ENCODE measurements at regions not wholly inside any gene's neighbourhood (a gene's known extent, or its start where the extent isn't known, plus 50 kb on each side); places are given as distances from the start of the nearest gene placed in this dataset.

DNA sequence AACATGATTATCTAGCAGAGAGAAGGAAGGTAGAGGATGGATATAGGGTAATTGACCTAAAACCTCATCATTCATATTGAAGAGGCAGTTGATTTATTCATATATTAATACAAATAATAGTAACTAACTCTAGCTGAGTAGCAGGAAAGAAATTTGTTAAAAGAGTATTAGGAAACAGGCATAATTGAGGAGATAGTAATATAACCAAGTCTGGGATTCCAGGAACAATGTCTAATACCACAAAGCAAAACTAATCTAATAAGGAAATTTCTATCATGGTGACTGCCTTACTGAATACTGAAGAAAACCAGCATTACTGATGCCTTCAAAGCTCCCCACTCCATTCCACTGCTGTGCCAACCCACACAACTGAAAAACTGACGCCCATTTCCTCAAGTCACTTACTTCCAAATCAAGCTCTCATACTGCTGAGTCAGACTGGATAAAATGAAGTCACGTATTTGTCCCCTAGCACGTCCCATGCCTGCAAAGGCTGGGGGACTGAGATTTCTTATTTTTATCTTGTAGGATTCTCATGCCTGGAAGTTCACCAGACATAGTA is 153.9 kb downstream of the SMC2 start:
- DNase-seq (ENCODE audit: low spot score) = no peak
- no peaks in the 10 kb centered on the region for H3K27me3 ChIP-seq
- Mint-ChIP-seq H3K4me1 (no peaks in the 10 kb centered on the region), H3K27me3 (ENCODE audit: insufficient read depth, low read depth) (no peaks in the 10 kb centered on the region), H3K9me3 (peaks cover 5% of the 10 kb centered on the region), H3K4me3 (no peak overlapping the region), H3K27ac (no peak overlapping the region), H3K36me3 (no peaks in the 10 kb centered on the region)
- H3K27ac ChIP-seq = no peak overlapping the region
- H3F3A ChIP-seq (ENCODE audit: low read depth) = no peaks in the 10 kb centered on the region
- no peaks in the 10 kb centered on the region for H3K9me3 ChIP-seq (ENCODE audit: low read depth)
- H3K4me2 ChIP-seq = no peak overlapping the region
- TF ChIP-seq, protein P1, sequence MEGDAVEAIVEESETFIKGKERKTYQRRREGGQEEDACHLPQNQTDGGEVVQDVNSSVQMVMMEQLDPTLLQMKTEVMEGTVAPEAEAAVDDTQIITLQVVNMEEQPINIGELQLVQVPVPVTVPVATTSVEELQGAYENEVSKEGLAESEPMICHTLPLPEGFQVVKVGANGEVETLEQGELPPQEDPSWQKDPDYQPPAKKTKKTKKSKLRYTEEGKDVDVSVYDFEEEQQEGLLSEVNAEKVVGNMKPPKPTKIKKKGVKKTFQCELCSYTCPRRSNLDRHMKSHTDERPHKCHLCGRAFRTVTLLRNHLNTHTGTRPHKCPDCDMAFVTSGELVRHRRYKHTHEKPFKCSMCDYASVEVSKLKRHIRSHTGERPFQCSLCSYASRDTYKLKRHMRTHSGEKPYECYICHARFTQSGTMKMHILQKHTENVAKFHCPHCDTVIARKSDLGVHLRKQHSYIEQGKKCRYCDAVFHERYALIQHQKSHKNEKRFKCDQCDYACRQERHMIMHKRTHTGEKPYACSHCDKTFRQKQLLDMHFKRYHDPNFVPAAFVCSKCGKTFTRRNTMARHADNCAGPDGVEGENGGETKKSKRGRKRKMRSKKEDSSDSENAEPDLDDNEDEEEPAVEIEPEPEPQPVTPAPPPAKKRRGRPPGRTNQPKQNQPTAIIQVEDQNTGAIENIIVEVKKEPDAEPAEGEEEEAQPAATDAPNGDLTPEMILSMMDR (IDR thresholded peaks at IDR 0.05) = no peak
- no peak for TF ChIP-seq EZH2phosphoT487 (IDR thresholded peaks at IDR 0.05)
- TF ChIP-seq EZH2 (IDR thresholded peaks at IDR 0.05) = no peak
- H4K20me1 ChIP-seq (ENCODE audit: low read depth) = no peaks in the 10 kb centered on the region
- no peak overlapping the region for H3K4me3 ChIP-seq
- H3K79me2 ChIP-seq (ENCODE audit: low read depth) = no peaks in the 10 kb centered on the region
- no peak overlapping the region for H2AFZ ChIP-seq (replicated peaks)
- no peak overlapping the region for H3K9ac ChIP-seq
- H3K4me1 ChIP-seq = no peaks in the 10 kb centered on the region
- no peaks in the 10 kb centered on the region for H3K36me3 ChIP-seq

DNA sequence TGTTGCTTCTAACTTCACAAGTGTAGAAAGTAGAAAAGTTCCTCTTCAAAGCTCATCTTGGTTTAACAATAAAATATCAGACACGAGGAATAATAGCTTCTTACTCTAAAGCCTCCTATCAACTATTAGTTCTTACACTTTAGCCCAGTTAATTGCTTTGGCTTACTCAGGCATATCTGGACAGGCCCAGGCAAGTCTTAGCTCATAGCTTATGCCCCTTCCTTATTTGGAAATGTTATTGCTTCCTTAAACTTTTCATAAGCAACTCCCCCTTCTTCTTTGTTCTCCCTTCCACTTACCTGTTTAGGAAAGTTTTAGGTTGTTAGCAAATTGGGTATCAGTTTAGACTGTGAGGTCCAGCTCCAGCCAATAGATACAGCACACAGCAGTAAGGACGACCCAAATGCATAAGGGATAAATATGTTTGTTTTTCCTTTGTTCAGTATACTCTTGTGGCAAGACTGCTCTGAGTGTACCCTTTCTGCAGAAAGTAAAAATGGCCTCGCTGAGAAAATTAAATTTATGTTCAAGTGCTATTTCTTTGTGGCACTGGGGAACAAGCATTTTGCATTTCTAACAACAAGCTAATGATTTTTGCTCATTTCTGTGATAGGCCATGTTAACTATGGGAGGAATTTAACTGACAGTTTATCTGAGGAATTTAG is 162.1 kb downstream of the SMC2 start:
- Histone ChIP-seq H3K27me3 (no peaks in the 10 kb centered on the region), H3F3A (ENCODE audit: low read depth) (no peaks in the 10 kb centered on the region), H3K4me3 (no peak overlapping the region), H3K4me2 (no peak overlapping the region), H4K20me1 (ENCODE audit: low read depth) (no peaks in the 10 kb centered on the region), H3K79me2 (ENCODE audit: low read depth) (no peaks in the 10 kb centered on the region), H3K9ac (no peak overlapping the region), H3K9me3 (ENCODE audit: low read depth) (no peaks in the 10 kb centered on the region), H3K27ac (no peak overlapping the region), H3K4me1 (no peaks in the 10 kb centered on the region), H2AFZ (replicated peaks) (peak overlapping the region; percentile 46), H3K36me3 (no peaks in the 10 kb centered on the region)
- Mint-ChIP-seq H3K36me3 (no peaks in the 10 kb centered on the region), H3K4me3 (no peak overlapping the region), H3K9me3 (peaks cover 10% of the 10 kb centered on the region), H3K27me3 (ENCODE audit: insufficient read depth, low read depth) (no peaks in the 10 kb centered on the region), H3K27ac (no peak overlapping the region), H3K4me1 (no peaks in the 10 kb centered on the region)
- TF ChIP-seq, protein P1 (IDR thresholded peaks at IDR 0.05) = no peak
- TF ChIP-seq EZH2 (IDR thresholded peaks at IDR 0.05) (no peak), EZH2phosphoT487 (IDR thresholded peaks at IDR 0.05) (no peak)
- DNase-seq (ENCODE audit: low spot score) = no peak

GRCh38 chr9:104256696-104257062 is 162.6 kb downstream of the SMC2 start:
- peaks cover 10% of the 10 kb centered on the region for H3K9me3 Mint-ChIP-seq
- Histone ChIP-seq H3K9ac (no peak overlapping the region), H3K36me3 (no peaks in the 10 kb centered on the region), H3K9me3 (ENCODE audit: low read depth) (no peaks in the 10 kb centered on the region), H3K4me2 (no peak overlapping the region), H3F3A (ENCODE audit: low read depth) (no peaks in the 10 kb centered on the region), H3K27ac (no peak overlapping the region), H3K79me2 (ENCODE audit: low read depth) (no peaks in the 10 kb centered on the region), H4K20me1 (ENCODE audit: low read depth) (no peaks in the 10 kb centered on the region), H3K4me1 (no peaks in the 10 kb centered on the region), H2AFZ (replicated peaks) (no peak overlapping the region), H3K27me3 (no peaks in the 10 kb centered on the region), H3K4me3 (no peak overlapping the region)
- H3K36me3 Mint-ChIP-seq = no peaks in the 10 kb centered on the region
- no peak for TF ChIP-seq EZH2phosphoT487 (IDR thresholded peaks at IDR 0.05)
- TF ChIP-seq, protein P1 (IDR thresholded peaks at IDR 0.05) = no peak
- TF ChIP-seq EZH2 (IDR thresholded peaks at IDR 0.05) = no peak
- H3K4me3 Mint-ChIP-seq = no peak overlapping the region
- H3K27ac Mint-ChIP-seq = no peak overlapping the region
- H3K4me1 Mint-ChIP-seq = no peaks in the 10 kb centered on the region
- no peaks in the 10 kb centered on the region for H3K27me3 Mint-ChIP-seq (ENCODE audit: insufficient read depth, low read depth)
- DNase-seq (ENCODE audit: low spot score) = no peak
